GM21717 (cell line): ENCODE measurements at regions not wholly inside any gene's neighbourhood (a gene's known extent, or its start where the extent isn't known, plus 50 kb on each side); places are given as distances from the start of the nearest gene placed in this dataset.
"Not testable (repeated sequence)": the region's sequence is repeated elsewhere in the genome, so short reads cannot be mapped to it uniquely, and the experiment has no call there.

Source experiments
- ATAC-seq: cut with Tn5 transposase; IDR thresholded peaks from one replicate; pipeline ENCODE4 v1.9.1; 2021; ENCODE audit warnings: mild to moderate bottlenecking, moderate library complexity; ENCODE audit not compliant: unreplicated experiment

- ATAC-seq, result no peak
Observed at GRCh38 chr10:80938903-80939302, 401.2 kb downstream of the SH2D4B start.

- ATAC-seq, result peak; percentile 52
Observed at GRCh38 chr10:80945264-80945880, 407.7 kb downstream of the SH2D4B start.

GRCh38 chr10:80946073-80946472 is 408.4 kb downstream of the SH2D4B start:
- ATAC-seq, result no peak

- no peak for ATAC-seq
Observed at GRCh38 chr10:80946957-80947726, 409.4 kb downstream of the SH2D4B start.

- ATAC-seq, result no peak
Observed at GRCh38 chr10:80949785-80950184, 412.1 kb downstream of the SH2D4B start.

GRCh38 chr10:80952436-80952835 is 414.7 kb downstream of the SH2D4B start:
- ATAC-seq, result no peak

GRCh38 chr10:80957161-80957560 is 419.5 kb downstream of the SH2D4B start:
- no peak for ATAC-seq

- ATAC-seq, result no peak
Observed at GRCh38 chr10:80964179-80964578, 426.5 kb downstream of the SH2D4B start.

- peak; percentile 80 for ATAC-seq
Observed at GRCh38 chr10:80964955-80965614, 427.4 kb downstream of the SH2D4B start.

- no peak for ATAC-seq
Observed at GRCh38 chr10:80966326-80966986, 428.8 kb downstream of the SH2D4B start.

- not testable (repeated sequence) for ATAC-seq
Observed at GRCh38 chr10:80967357-80967756, 429.7 kb downstream of the SH2D4B start.

- no peak for ATAC-seq
Observed at GRCh38 chr10:80968903-80969302, 431.2 kb downstream of the SH2D4B start.

- ATAC-seq, result no peak
Observed at GRCh38 chr10:80971461-80971860, 433.8 kb downstream of the SH2D4B start.

GRCh38 chr10:80976658-80977057 is 439.0 kb downstream of the SH2D4B start:
- ATAC-seq, result no peak

GRCh38 chr10:80985102-80985501 is 447.4 kb downstream of the SH2D4B start:
- ATAC-seq, result no peak

- no peak for ATAC-seq
Observed at GRCh38 chr10:80986596-80986995, 448.9 kb downstream of the SH2D4B start.

- no peak for ATAC-seq
Observed at GRCh38 chr10:80988755-80989154, 451.1 kb downstream of the SH2D4B start.

- no peak for ATAC-seq
Observed at GRCh38 chr10:80996615-80997193, 459.0 kb downstream of the SH2D4B start.

- no peak for ATAC-seq
Observed at GRCh38 chr10:81000781-81001180, 463.1 kb downstream of the SH2D4B start.

GRCh38 chr10:81002382-81002781 is 464.7 kb downstream of the SH2D4B start:
- ATAC-seq, result no peak

- no peak for ATAC-seq
Observed at GRCh38 chr10:81007872-81008271, 470.2 kb downstream of the SH2D4B start.
